ENCODE measurements at regions not wholly inside any gene's neighbourhood (a gene's known extent, or its start where the extent isn't known, plus 50 kb on each side); places are given as distances from the start of the nearest gene placed in this dataset.
"Not testable (repeated sequence)": the region's sequence is repeated elsewhere in the genome, so short reads cannot be mapped to it uniquely, and the experiment has no call there.

DNA sequence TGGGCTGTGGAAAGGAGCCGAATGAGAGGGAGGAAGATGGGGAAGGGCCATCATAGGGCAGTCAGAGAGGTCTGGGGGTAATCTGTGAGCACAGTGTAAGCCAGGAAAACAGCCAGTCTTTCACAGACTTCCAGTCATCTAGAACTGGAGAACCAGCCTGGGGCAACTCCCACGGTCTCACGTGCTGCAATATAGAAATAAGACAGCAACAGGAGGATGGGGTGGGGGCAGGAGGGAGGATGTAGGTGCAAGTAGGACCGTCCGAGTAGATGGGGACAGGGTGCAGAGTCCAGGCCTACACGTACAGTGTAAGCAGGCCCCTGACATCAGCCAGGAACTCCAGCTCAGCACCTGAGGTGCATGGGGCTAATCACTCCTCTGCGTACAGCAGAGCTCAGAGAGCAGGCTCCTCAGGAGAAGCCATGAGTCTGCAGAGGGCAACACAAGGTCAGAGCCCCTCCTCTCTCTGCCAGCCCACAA, 58.2 kb upstream of the TNFAIP3 start:
- in situ Hi-C loops (cut with MboI; ENCODE audit: low sequenced_read_pairs, unreplicated experiment), result no loop called here
- TF ChIP-seq, protein P1, sequence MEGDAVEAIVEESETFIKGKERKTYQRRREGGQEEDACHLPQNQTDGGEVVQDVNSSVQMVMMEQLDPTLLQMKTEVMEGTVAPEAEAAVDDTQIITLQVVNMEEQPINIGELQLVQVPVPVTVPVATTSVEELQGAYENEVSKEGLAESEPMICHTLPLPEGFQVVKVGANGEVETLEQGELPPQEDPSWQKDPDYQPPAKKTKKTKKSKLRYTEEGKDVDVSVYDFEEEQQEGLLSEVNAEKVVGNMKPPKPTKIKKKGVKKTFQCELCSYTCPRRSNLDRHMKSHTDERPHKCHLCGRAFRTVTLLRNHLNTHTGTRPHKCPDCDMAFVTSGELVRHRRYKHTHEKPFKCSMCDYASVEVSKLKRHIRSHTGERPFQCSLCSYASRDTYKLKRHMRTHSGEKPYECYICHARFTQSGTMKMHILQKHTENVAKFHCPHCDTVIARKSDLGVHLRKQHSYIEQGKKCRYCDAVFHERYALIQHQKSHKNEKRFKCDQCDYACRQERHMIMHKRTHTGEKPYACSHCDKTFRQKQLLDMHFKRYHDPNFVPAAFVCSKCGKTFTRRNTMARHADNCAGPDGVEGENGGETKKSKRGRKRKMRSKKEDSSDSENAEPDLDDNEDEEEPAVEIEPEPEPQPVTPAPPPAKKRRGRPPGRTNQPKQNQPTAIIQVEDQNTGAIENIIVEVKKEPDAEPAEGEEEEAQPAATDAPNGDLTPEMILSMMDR (IDR thresholded peaks at IDR 0.05; ENCODE audit: borderline replicate concordance, control extremely low read depth, extremely low read depth, insufficient read depth, missing control alignments), result no peak
- no peak for DNase-seq (ENCODE audit: low spot score)

DNA sequence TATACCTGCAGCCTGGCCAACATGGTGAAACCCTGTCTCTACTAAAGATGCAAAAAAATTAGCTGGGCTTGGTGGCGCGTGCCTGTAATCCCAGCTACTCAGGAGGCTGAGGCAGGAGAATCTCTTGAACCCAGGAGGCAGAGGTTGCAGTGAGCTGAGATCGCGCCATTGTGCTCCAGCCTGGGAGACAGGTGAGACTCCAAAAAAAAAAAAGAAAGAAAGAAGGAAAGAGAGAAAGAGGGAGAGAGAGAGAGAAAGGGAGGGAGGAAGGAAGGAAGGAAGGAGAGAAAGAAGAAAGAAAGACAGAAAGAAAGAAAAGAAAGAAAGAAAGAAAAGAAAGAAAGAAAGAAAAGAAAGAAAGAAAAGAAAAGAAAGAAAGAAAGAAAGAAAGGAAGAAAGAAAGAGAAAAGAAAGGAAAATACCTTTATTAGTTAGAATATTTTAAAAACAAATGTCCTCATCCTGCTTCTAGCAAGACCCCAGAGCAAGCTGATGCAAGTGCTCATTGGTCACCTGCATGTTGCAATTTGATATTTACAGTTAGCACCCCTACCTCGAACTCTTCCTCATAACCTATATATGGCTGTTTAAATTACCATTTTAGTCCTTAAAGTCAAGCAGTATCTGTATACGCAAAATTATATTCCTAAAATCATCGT, 57.0 kb upstream of the TNFAIP3 start:
- in situ Hi-C loops (cut with MboI; ENCODE audit: low sequenced_read_pairs, unreplicated experiment); DNase-seq (ENCODE audit: low spot score): not testable (repeated sequence)

DNA sequence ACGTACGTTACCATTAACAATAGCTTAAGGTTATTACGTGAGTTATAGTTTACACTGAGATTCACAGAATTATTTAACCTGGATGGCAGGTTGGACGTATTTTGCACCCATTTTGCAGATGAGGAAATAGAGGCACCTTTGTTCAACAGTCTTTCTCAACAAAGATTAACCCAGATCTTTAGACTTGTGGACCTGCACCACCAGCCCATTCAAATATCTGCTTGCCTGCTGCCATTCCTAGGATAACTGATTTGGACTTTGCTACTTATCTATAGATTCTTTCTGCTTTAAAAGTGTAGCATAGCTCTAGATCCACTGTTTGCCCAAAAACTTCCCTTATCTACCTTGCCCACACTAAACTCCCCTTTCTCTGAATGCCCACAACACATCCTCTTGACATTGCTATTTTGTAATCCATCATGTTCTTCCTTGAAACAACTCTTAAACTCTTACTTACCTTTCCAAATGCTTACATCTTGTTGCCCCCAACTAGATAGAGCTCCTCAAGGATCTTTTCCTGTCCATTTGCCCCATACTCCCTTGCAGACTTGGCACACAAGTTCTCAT, 56.4 kb upstream of the TNFAIP3 start:
- in situ Hi-C loops (cut with MboI; ENCODE audit: low sequenced_read_pairs, unreplicated experiment), result no loop called here

GRCh38 chr6:137811121-137811915, 55.7 kb upstream of the TNFAIP3 start:
- TF ChIP-seq, protein P1 (IDR thresholded peaks at IDR 0.05; ENCODE audit: borderline replicate concordance, control extremely low read depth, extremely low read depth, insufficient read depth, missing control alignments), result no peak
- in situ Hi-C loops (cut with MboI; ENCODE audit: low sequenced_read_pairs, unreplicated experiment), result no loop called here
- DNase-seq (ENCODE audit: low spot score), result peak; percentile 80

More for the DNA sequence above, 56.4 kb upstream of the TNFAIP3 start:
- DNase-seq (ENCODE audit: low spot score), result no peak
- TF ChIP-seq, protein P1 (IDR thresholded peaks at IDR 0.05; ENCODE audit: borderline replicate concordance, control extremely low read depth, extremely low read depth, insufficient read depth, missing control alignments), result no peak

GRCh38 chr6:137811916-137812553, 55.0 kb upstream of the TNFAIP3 start:
- no peak for DNase-seq (ENCODE audit: low spot score)
- TF ChIP-seq, protein P1 (IDR thresholded peaks at IDR 0.05; ENCODE audit: borderline replicate concordance, control extremely low read depth, extremely low read depth, insufficient read depth, missing control alignments), result no peak
- in situ Hi-C loops (cut with MboI; ENCODE audit: low sequenced_read_pairs, unreplicated experiment), result no loop called here

- in situ Hi-C loops (cut with MboI; ENCODE audit: low sequenced_read_pairs, unreplicated experiment), result no loop called here
- no peak for DNase-seq (ENCODE audit: low spot score)
- TF ChIP-seq, protein P1 (IDR thresholded peaks at IDR 0.05; ENCODE audit: borderline replicate concordance, control extremely low read depth, extremely low read depth, insufficient read depth, missing control alignments), result no peak
Measured at GRCh38 chr6:137813308-137813970, 53.6 kb upstream of the TNFAIP3 start.

- in situ Hi-C loops (cut with MboI; ENCODE audit: low sequenced_read_pairs, unreplicated experiment), result not testable (repeated sequence)
Measured at GRCh38 chr6:137814030-137814429, 53.0 kb upstream of the TNFAIP3 start.

More at GRCh38 chr6:137814030-137814429, 53.0 kb upstream of the TNFAIP3 start:
- not testable (repeated sequence) for DNase-seq (ENCODE audit: low spot score)

All from GM13976 (cell line).